ENCODE measurements at regions not wholly inside any gene's neighbourhood (a gene's known extent, or its start where the extent isn't known, plus 50 kb on each side); places are given as distances from the start of the nearest gene placed in this dataset.

DNA sequence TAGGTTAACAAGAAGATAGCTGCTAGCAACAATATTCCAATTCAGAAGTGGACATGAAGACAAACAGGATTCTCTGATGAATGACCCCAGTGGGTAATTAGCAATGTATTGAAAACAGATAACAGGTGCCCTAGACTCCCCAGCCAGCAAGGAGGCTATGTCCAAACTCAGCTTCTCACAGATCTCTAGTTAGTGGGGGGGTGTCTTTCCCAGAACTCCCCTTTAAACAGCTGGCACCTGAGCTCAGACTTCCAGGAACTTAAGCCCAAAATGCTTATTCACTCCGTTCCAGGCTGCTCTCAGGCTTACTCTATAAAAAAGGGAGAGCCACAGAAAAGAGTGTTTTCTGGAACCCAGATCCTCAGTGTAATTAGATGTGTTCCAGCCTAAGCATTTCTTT lies 423.0 kb upstream of the THBS1 start:
- DNase-seq: no peak

DNA sequence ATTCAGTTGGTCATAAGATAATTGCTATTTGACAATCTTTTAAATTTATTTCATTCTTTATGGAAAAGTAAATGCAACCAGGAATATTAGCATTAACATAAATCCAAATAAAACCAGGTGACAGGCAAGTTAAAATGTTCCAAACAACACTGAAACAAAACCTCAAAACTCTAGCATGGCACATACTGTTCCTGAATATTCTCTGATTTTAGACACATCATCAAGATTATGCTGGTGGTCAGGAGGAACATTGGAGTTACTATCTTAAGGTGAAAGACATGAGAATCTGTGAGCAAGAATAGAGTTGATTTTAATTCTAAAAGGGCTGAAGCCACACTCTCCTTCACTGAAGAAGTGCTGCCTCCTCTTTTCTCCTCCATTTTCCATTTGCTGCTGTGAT lies 421.0 kb upstream of the THBS1 start:
- no peak for DNase-seq

DNA sequence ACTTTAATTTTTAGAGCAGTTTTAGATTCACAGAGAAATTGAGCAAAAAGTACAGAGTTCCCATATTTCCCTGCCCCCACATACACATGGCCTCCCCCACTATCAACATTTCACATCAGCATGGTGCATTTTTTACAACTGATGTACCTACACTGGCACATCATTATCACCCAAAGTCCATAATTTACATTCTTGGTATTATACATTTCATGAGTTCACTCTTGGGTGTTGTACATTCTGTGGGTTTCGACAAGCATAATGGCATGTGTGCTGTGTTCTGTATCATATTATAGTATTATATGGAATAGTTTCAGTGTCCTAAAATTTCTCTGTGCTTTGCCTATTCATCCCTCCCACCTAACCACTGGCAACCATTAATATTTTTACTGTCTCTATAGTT lies 419.8 kb upstream of the THBS1 start:
- DNase-seq: no peak

DNA sequence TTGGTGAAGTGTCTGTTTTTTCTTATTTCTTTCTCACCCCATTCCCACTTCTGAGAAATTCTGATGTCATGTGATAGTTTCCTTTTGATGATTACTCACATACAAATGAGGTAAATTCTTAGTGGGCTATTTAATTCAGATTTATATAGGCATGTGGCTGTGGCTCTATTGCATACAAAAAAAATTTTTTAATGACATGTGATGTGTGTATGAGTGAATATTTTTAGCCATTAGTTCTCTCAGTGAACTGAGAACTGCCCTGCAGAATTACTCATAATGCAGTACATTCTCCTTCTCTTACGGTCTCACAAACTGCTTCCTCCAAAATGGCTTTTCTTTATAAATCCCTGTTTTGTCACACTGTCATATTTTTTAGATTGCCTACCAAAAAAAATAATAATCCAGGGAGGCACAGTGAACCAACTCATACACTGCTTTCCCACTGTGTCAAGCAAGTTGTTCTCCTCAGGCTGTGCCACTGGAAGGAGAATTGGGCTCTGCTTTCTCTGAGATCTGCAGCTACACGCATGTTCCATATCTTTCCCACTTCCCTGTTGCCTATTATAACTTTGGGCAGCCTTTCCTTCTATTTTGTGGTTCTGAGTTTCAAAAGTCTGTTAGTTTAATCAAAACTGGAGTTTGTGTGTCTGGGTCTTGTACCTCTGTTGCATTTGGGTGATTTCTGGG lies 415.7 kb upstream of the THBS1 start:
- DNase-seq: no peak

DNA sequence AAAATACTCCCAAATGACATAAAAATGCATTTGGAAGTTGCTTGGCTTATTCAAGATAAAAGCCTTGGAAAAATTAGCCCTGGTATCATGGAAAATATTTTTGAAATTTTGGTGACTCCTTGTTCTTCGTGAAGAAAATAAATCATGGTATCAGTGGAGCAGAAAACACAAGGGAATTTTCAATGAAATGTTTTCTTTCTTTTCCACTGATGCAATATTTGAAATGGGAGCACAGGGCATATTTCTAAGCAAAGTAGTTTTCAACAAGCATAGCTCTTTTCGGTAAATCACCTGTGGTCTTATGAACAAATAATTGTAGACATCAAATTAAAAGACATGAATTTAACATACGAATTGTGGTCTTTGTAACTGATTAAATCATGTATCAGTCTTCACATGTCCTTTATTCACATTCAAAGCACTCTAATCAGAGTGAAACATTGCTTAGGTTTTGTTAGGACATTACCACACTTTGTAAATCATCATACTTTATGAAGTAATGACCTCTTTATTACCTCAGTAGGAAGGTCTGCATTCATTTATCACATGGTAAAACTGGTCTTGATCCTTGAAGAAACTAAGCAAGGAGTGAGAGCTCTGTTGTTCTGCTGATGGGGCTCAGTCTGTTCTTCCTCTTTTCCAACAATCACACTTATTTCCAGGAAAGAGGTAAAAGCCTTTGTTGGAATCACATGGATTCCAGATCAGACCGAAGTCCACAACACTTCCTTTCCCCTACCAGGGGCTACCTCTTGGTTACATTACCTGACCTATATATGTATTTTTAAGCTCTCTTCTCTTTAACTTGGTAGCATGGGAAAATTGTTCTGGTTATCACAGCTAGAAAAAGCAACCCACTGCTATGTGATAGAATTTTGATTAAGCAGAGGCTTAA lies 413.5 kb upstream of the THBS1 start:
- no peak for DNase-seq

DNA sequence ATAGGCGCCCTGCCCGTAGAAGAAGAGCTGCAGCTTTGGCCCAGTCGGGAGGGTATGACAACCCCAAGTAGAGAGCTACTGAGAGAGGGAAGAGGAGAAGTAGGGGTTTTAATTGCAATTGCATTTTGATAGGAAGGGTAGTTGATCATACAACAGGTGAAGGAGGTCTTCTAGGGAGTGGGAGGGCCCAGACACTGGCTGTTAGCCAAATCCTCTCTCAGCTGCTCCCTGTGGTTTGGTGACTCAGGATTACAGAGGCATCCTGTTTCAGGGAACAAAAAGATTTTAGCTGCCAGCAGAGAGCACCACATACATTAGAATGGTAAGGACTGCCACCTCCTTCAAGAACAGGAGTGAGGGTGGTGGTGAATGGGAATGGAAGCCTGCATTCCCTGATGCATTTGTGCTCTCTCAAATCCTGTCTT lies 408.9 kb upstream of the THBS1 start:
- peak; percentile 22 for DNase-seq

DNA sequence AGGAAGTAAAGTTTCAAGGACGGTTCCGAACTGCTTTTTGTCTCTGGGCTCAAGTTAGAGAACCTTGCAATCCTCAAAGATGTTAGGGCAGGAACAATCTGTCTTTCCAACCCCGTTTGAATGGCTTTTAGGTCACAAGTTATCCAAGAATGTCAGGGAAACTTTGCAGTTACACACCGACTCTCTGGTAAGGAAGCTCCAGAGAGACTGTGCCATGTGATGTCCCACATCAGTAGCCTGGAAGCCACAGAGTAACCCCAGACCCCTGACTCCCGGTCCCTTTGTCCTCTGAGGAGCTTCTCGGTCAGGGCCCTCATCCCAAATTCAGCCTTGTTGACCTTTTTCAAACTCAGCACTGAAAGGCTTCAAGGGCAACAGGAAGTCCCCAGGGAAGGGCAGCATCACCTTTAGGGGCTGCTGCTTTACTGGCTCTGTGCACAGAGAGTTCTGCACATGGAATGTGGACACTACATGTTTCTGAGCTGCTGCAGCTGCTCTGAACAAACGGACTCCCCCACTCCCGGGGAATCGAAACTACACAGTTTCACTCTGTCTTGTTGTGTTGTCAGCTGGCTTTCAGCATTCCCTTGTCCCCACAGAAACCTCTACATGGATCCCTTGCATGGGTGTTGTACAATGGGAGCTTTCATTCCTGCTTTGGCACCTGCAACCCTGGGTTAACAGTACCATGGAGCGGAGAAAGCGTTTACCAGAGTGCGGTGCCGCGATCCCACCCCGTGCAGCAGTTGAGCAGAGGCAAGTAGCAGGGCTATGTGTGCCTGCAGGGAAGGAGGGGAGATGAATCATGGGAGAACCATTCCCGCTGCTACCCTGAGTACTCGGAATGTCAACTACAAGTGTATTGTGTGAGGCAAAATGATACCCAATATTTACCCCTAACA lies 408.2 kb upstream of the THBS1 start:
- no peak for DNase-seq

DNA sequence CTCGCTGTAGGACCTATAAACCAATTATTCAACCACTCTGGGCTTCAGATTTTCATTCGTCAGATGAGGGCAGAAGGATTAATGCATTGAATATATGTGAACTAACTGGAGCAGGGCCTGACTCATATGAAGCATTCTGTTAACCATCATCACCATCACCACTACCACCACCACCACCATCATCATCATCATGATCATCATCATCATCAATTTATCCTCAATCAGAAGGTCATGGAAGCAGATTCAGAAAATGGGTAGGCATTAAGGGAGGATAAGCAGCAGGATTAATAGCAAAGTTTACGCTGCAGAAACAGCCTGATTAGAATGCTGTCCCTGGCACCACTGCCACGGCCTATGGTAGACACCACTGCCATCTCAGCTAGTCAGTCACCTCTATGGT lies 407.5 kb upstream of the THBS1 start:
- no peak for DNase-seq

DNA sequence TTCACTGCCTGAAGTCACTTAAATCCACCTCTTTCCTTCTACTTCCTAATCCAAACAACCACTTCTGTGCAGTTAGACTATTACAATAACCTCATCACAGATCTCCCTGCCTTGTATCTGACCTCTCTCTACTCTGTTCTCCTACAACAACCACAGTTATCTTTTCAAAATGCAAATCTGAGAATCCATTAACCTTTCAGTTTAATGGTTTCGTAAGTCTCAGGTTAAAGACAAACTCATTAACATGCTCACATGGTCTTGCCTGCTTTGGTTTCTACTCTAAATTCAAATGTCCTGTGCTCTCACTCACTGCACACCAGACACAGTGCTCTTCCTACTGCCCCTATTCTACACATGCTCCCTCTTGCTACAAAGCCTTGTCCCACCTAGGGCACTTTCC lies 406.5 kb upstream of the THBS1 start:
- no peak for DNase-seq

DNA sequence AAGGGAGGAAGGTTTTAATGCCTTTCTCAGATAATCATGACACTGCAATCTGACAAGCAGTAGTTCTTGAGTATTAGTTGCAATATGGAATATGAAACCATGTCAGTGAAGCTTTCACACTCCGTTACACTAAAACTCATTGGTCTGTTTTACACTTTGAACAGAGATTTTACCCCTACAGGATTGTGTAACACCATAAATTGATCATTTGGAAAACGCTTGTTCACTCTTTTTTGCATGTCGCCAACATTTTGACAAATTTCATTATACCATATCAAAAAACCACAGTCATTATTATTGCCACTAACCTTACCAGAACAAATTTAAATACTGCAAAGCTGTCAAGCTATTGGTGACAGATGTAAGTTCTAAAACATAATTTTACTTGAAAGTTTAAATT lies 404.8 kb upstream of the THBS1 start:
- DNase-seq: no peak

DNA sequence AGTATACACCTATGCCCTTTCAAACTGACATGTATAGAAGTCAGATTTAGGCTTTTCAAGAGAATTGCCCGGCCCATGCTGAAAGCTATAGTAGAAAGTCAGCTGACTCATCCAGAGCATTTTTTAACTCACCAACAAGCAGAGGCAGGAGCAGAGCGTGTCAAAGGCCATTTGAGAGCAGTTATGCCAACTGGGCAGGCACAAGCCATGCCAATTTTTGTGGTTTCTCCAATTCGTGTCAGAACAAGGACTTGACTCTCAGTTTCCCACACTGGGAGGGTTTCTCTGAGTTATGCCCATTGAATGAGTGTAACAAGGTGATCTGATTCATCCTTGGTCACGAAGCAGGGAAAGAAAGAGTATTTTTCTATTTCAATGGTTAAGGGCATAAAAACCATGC lies 403.3 kb upstream of the THBS1 start:
- DNase-seq: no peak

DNA sequence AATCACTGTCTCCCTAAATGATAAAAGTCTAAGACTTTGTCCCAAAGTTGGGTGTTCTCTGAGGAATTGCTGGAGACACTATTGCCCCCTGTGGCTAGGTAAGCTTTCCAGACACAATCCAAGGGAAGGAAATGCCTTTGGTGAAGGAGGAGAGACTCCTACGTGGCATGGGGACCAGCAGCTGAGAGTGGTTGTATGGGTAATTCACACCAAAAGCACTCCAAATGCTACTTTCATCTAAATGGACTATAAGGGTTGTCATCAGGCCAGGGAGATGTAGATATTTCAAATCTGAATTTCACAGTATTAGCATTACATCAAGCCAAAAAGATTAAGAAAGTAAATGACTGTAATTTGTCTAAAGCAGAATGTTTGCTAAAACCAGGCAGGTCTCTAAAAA lies 400.8 kb upstream of the THBS1 start:
- DNase-seq: no peak

DNA sequence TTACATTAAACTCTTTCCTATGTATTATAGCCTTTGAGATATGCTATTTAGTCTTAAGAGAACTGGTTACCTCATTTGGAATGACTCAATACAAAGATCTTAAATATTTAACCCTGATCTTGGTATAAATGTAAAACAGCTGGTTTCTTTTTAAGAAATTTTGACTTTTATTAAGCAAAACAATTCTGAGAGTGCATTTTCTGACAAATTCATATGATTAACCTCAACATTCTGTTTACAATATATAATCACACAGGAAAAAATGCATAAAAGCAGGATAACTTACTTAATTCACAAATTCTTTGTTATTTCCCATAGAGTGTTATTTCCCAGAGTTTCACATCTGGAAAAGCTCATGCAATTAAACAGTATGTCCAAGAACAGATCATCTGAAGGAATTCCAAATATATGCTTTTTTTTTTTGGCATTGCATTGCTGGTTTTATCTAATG lies 400.4 kb upstream of the THBS1 start:
- no peak for DNase-seq

DNA sequence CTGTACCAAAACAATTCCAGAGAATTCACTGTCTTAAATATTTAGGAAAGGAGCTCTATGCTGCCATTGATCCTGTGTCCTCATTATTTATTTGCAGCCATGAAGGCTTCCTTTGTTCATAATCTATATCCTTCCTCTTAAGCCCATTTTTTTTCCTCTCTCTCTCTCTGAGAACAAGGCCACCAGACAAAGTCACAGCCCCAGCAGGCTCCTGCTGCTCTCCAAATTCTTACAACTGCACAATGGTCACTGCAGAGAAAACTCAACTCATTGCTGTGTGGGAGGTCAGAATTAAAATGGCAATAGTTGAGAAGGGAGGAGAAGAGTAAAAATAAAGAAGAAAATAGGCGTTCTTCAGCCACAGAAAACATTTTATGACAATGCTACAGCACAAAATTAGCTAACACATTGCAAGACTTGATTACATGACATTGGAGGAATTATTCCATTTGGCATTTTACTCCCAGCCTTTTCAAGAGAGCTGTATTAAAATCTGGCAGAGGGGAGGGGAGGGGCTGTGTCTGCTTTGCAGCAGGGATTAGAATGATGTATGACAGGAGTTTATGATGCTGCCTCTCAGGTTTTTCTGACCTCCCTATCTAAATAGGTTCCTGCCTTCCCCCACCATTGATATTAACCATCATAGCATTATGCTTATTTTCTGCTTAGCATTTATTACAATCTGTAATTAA lies 399.7 kb upstream of the THBS1 start:
- DNase-seq: no peak

DNA sequence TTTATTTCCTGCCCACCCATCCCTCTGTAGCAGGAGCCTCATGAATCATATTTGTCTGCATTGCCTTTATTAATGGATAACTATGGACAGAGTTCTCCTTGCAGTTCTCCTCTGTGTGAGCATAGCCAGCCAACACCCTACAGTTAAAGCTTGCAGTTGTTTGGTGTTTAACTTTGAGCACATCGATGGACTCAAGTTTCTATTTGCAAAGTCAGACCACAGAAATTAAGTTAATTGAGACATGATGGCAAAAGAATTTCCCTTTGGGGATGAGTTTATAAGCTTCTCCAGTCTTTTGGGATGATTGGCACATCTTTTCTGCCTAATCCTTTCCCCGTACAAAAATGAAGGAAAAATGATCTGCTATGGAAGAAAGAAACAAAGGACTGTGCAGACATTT lies 398.9 kb upstream of the THBS1 start:
- no peak for DNase-seq

DNA sequence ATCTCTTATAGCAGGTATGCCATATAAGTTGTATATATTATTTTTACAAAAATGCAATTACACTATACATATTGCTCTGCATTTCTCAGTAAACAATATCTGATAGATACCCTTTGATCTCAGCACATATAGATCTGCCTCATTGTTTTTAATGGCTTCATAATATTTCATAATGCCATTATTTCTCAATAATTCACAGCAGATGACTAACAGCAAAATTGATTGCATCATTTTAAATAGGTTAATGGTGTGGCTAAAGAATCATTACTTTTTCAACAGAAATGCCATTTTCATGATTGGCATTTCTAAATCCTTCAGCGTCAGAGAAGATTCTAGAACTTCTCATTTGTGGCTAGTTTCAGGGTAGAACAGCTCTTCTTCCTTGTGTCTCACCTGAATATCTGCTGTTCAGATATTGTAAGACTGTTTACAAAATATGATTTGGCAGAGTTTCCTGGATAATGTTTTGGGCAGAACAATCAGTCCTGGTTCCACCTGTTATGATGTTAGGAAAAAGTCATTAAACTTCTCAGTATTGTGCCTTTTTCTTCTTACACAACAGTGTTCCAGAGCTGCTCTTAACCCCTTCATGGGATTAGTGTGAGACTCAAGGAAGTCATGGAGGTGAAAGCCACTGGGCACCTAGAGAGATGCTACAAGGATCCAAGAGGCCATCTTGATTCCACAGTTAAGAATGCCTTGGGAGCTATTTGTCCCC lies 397.6 kb upstream of the THBS1 start:
- DNase-seq: no peak

DNA sequence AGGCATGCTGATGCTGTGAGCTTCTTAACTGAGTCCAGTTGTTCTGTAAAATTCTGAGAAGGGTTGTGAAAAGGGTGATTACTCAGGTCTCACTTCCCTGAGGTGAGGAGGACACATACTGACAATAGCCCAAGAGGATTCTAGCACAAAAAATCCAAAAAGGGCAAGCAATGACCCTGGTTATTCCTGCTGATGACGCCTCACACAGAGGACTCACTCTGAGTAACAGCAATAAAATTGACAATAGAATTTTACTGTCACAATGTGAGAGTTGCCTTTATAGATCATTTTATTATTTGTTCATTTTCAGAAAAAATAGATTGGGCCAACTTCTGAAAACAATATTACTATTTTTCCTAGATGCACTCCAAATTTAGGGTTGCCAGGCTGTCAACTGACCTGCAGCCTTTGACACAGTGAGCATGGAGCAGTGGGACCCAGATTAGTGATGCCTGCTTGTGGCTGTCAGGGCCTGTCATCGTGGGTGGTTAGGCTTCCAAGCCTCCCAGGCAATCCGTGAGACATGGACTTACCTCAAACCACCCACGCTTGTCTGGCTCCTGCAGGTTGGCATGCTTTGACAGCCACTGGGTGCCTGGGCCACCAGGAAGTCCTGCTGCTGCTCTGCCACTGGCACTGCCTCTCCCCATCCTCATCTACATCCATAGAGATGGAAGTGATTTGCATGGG lies 396.0 kb upstream of the THBS1 start:
- DNase-seq: no peak

DNA sequence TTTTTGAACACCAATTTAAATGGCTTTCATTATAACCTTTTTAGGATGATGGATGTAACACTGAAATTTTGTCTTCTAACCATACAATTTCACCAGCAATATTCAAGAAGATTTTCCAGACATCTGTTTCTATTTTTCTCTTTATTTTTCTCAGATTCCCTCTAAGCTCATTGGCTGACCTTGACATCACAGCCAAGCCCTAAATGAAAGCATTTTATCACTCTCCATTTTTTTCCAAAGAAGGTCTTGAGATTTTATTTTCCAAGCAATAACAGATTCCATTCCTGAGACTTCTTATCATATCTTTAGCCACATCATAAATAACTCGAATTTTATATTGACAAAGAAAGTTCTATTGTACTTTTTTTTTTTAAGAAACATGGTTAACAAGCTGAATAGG lies 392.6 kb upstream of the THBS1 start:
- no peak for DNase-seq

DNA sequence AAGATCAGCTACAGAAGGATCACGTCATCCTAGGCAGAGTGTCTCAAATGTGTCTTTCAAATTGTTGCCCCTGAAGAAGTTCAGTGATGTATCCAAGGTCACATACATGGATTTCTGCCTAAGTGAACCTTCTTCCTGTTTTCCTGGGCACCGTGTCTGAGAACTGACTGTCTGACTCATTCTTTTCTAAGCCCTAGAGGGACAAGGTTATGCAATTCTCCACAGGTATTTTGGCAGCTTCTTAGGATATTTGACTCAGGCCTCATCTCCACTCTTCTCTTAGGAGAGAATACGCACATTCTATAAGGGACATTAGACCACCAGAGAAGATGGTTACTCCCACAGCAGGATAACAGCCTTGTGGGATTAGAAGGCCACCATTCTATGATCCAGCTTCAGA lies 391.9 kb upstream of the THBS1 start:
- DNase-seq: no peak

DNA sequence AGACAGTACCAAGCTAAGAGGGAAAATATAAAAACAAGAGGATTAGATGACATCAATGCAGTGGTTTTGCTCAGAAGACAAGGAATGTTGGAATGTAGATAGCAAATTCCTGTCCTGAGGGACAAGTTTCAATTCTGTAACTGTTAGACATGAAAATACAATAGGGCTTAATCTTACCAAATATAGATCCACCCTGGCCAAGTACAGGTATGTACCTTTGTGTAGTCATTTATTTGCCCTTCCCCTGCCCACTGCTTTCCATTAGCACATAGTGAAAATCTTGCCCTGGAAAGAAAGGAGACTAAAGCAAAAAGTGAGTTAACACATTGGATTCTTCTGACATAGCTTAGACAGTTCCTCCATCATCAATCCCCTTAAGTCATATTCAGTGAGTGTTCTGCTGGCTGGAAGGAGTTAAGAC lies 389.0 kb upstream of the THBS1 start:
- DNase-seq: no peak

DNA sequence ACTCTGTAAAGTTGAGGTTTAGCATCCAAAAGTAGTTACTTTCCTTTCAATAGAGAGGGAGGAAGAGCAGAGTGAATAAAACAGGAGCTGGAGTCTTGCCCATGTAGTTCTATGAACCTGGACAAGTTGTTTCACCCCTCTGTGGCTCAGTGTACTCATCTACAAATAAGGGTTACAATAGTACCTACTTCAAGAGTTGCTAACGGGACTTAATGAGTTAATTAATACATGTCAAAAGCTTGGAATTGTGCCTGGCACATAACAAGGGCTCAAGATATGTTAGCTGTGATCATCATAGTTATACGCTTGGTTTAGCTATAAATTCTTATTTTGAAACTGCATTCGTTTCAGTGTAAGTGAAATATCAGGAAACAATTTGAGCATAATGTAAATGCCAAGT lies 388.5 kb upstream of the THBS1 start:
- no peak for DNase-seq

All from activated naive CD4-positive, alpha-beta T cell treated with anti-CD3 and anti-CD28 coated beads, Interleukin-2, amount 50 U/mL, for 16 hours (primary cell).